ENCODE measurements at regions not wholly inside any gene's neighbourhood (a gene's known extent, or its start where the extent isn't known, plus 50 kb on each side); places are given as distances from the start of the nearest gene placed in this dataset.

GRCh38 chr3:55294557-55294956 is 192.5 kb downstream of the WNT5A start:
- Mint-ChIP-seq H3K4me1 (ENCODE audit: low read depth, unreplicated experiment) (no peaks in the 10 kb centered on the region), H3K27me3 (ENCODE audit: insufficient read depth, unreplicated experiment) (peaks cover 21% of the 10 kb centered on the region), H3K9me3 (ENCODE audit: unreplicated experiment) (no peaks in the 10 kb centered on the region), H3K36me3 (ENCODE audit: insufficient read depth, unreplicated experiment) (no peaks in the 10 kb centered on the region), H3K27ac (ENCODE audit: unreplicated experiment) (no peak overlapping the region), H3K4me3 (ENCODE audit: unreplicated experiment) (no peak overlapping the region)
- no peaks in the 10 kb centered on the region for H3K36me3 ChIP-seq (ENCODE audit: control insufficient read depth, insufficient read depth, low read length)
- no peaks in the 10 kb centered on the region for H3K4me1 ChIP-seq
- no peak for DNase-seq
- no peaks in the 10 kb centered on the region for H3K9me3 ChIP-seq
- no peak overlapping the region for H3K4me3 ChIP-seq (ENCODE audit: low read depth, low read length)
- intact Hi-C loops (cut with micrococcal nuclease; ENCODE audit: unreplicated experiment) = no loop called here
- no peak for TF ChIP-seq CTCF (IDR thresholded peaks at IDR 0.05; ENCODE audit: insufficient read depth in 1 of 2, low read depth in 1 of 2, low read length in 1 of 2, severe bottlenecking in 1 of 2, unreplicated experiment in 1 of 2)
- ChIA-PET POLR2A (no interaction called here), CTCF (interaction anchor here (0.6 kb wide), 1 partner anchor 330 kb away, joined by 4 read pairs; no protein-coding TSS in a partner anchor)
- no TSS peak for BruUV-seq (replicated peaks)
- H3K27me3 ChIP-seq (replicated peaks; ENCODE audit: control insufficient read depth, insufficient read depth, low read length) = no peaks in the 10 kb centered on the region

- no TSS peak for BruUV-seq (replicated peaks)
- Mint-ChIP-seq H3K27me3 (ENCODE audit: insufficient read depth, unreplicated experiment) (peaks cover 26% of the 10 kb centered on the region), H3K27ac (ENCODE audit: unreplicated experiment) (no peak overlapping the region), H3K4me3 (ENCODE audit: unreplicated experiment) (no peak overlapping the region), H3K4me1 (ENCODE audit: low read depth, unreplicated experiment) (no peaks in the 10 kb centered on the region), H3K9me3 (ENCODE audit: unreplicated experiment) (no peaks in the 10 kb centered on the region), H3K36me3 (ENCODE audit: insufficient read depth, unreplicated experiment) (no peaks in the 10 kb centered on the region)
- H3K4me1 ChIP-seq = no peaks in the 10 kb centered on the region
- TF ChIP-seq CTCF (IDR thresholded peaks at IDR 0.05; ENCODE audit: insufficient read depth in 1 of 2, low read depth in 1 of 2, low read length in 1 of 2, severe bottlenecking in 1 of 2, unreplicated experiment in 1 of 2) = no peak
- no peak overlapping the region for H3K4me3 ChIP-seq (ENCODE audit: low read depth, low read length)
- no peak for DNase-seq
- ChIA-PET POLR2A (no interaction called here), CTCF (no interaction called here)
- no peaks in the 10 kb centered on the region for H3K9me3 ChIP-seq
- H3K36me3 ChIP-seq (ENCODE audit: control insufficient read depth, insufficient read depth, low read length) = no peaks in the 10 kb centered on the region
- H3K27me3 ChIP-seq (replicated peaks; ENCODE audit: control insufficient read depth, insufficient read depth, low read length) = no peaks in the 10 kb centered on the region
- intact Hi-C loops (cut with micrococcal nuclease; ENCODE audit: unreplicated experiment) = no loop called here
Measured at GRCh38 chr3:55292360-55292759, 194.7 kb downstream of the WNT5A start.

- CTCF ChIA-PET = no interaction called here
- Histone ChIP-seq H3K36me3 (ENCODE audit: control insufficient read depth, insufficient read depth, low read length) (no peaks in the 10 kb centered on the region), H3K9me3 (no peaks in the 10 kb centered on the region), H3K27me3 (replicated peaks; ENCODE audit: control insufficient read depth, insufficient read depth, low read length) (no peaks in the 10 kb centered on the region), H3K4me1 (no peaks in the 10 kb centered on the region), H3K4me3 (ENCODE audit: low read depth, low read length) (no peak overlapping the region)
- no peaks in the 10 kb centered on the region for H3K36me3 Mint-ChIP-seq (ENCODE audit: insufficient read depth, unreplicated experiment)
- POLR2A ChIA-PET = no interaction called here
- H3K27me3 Mint-ChIP-seq (ENCODE audit: insufficient read depth, unreplicated experiment) = peaks cover 16% of the 10 kb centered on the region
- H3K4me3 Mint-ChIP-seq (ENCODE audit: unreplicated experiment) = no peak overlapping the region
- intact Hi-C loops (cut with micrococcal nuclease; ENCODE audit: unreplicated experiment) = no loop called here
- H3K9me3 Mint-ChIP-seq (ENCODE audit: unreplicated experiment) = no peaks in the 10 kb centered on the region
- TF ChIP-seq CTCF (IDR thresholded peaks at IDR 0.05; ENCODE audit: insufficient read depth in 1 of 2, low read depth in 1 of 2, low read length in 1 of 2, severe bottlenecking in 1 of 2, unreplicated experiment in 1 of 2) = no peak
- no peak overlapping the region for H3K27ac Mint-ChIP-seq (ENCODE audit: unreplicated experiment)
- no peak for DNase-seq
- H3K4me1 Mint-ChIP-seq (ENCODE audit: low read depth, unreplicated experiment) = no peaks in the 10 kb centered on the region
- no TSS peak for BruUV-seq (replicated peaks)
Measured at GRCh38 chr3:55288657-55289056, 198.4 kb downstream of the WNT5A start.

Data from Caco-2 (cell line).